ENCODE measurements at regions not wholly inside any gene's neighbourhood (a gene's known extent, or its start where the extent isn't known, plus 50 kb on each side); places are given as distances from the start of the nearest gene placed in this dataset.

GRCh38 chr14:80133457-80133856 is 77.8 kb downstream of the DIO2 start:
- ChIA-PET POLR2A (no interaction called here), CTCF (interaction anchor here (1.3 kb wide), 1 partner anchor 19 kb away, joined by 3 read pairs; no protein-coding TSS in a partner anchor)
- Mint-ChIP-seq H3K4me1 (ENCODE audit: insufficient read depth, unreplicated experiment) (no peaks in the 10 kb centered on the region), H3K4me3 (ENCODE audit: unreplicated experiment) (no peak overlapping the region), H3K36me3 (ENCODE audit: insufficient read depth, unreplicated experiment) (no peaks in the 10 kb centered on the region), H3K27ac (ENCODE audit: low read depth, unreplicated experiment) (no peak overlapping the region), H3K27me3 (ENCODE audit: insufficient read depth, unreplicated experiment) (no peaks in the 10 kb centered on the region), H3K9me3 (ENCODE audit: unreplicated experiment) (peaks cover 7% of the 10 kb centered on the region)
- intact Hi-C loops (cut with micrococcal nuclease): no loop called here
- TF ChIP-seq CTCF (IDR thresholded peaks at IDR 0.05; ENCODE audit: unreplicated experiment): no peak
- no peak for DNase-seq (ENCODE audit: unreplicated experiment)
- no TSS peak for BruUV-seq (replicated peaks)

- no peaks in the 10 kb centered on the region for H3K36me3 Mint-ChIP-seq (ENCODE audit: insufficient read depth, unreplicated experiment)
- no peaks in the 10 kb centered on the region for H3K9me3 Mint-ChIP-seq (ENCODE audit: unreplicated experiment)
- intact Hi-C loops (cut with micrococcal nuclease): no loop called here
- ChIA-PET POLR2A (no interaction called here), CTCF (no interaction called here)
- no peak for DNase-seq (ENCODE audit: unreplicated experiment)
- no peaks in the 10 kb centered on the region for H3K4me1 Mint-ChIP-seq (ENCODE audit: insufficient read depth, unreplicated experiment)
- BruUV-seq (replicated peaks): no TSS peak
- H3K27ac Mint-ChIP-seq (ENCODE audit: low read depth, unreplicated experiment): no peak overlapping the region
- TF ChIP-seq CTCF (IDR thresholded peaks at IDR 0.05; ENCODE audit: unreplicated experiment): no peak
- no peaks in the 10 kb centered on the region for H3K27me3 Mint-ChIP-seq (ENCODE audit: insufficient read depth, unreplicated experiment)
- H3K4me3 Mint-ChIP-seq (ENCODE audit: unreplicated experiment): no peak overlapping the region
Observed at GRCh38 chr14:80127466-80127865, 83.8 kb downstream of the DIO2 start.

- H3K27ac Mint-ChIP-seq (ENCODE audit: low read depth, unreplicated experiment): no peak overlapping the region
- intact Hi-C loops (cut with micrococcal nuclease): no loop called here
- no peak overlapping the region for H3K4me3 Mint-ChIP-seq (ENCODE audit: unreplicated experiment)
- CTCF ChIA-PET: interaction anchor here (0.6 kb wide), 1 partner anchor 14 kb away, joined by 4 read pairs; no protein-coding TSS in a partner anchor
- no peak for TF ChIP-seq CTCF (IDR thresholded peaks at IDR 0.05; ENCODE audit: unreplicated experiment)
- POLR2A ChIA-PET: interaction anchor here (1.1 kb wide), 1 partner anchor 12 kb away, joined by 3 read pairs; no protein-coding TSS in a partner anchor
- DNase-seq (ENCODE audit: unreplicated experiment): no peak
- no peaks in the 10 kb centered on the region for H3K36me3 Mint-ChIP-seq (ENCODE audit: insufficient read depth, unreplicated experiment)
- H3K4me1 Mint-ChIP-seq (ENCODE audit: insufficient read depth, unreplicated experiment): no peaks in the 10 kb centered on the region
- H3K9me3 Mint-ChIP-seq (ENCODE audit: unreplicated experiment): peaks cover 12% of the 10 kb centered on the region
- no TSS peak for BruUV-seq (replicated peaks)
- H3K27me3 Mint-ChIP-seq (ENCODE audit: insufficient read depth, unreplicated experiment): no peaks in the 10 kb centered on the region
Observed at GRCh38 chr14:80124794-80125193, 86.5 kb downstream of the DIO2 start.

- H3K27me3 Mint-ChIP-seq (ENCODE audit: insufficient read depth, unreplicated experiment): no peaks in the 10 kb centered on the region
- intact Hi-C loops (cut with micrococcal nuclease): no loop called here
- H3K4me1 Mint-ChIP-seq (ENCODE audit: insufficient read depth, unreplicated experiment): no peaks in the 10 kb centered on the region
- no peak for DNase-seq (ENCODE audit: unreplicated experiment)
- POLR2A ChIA-PET: no interaction called here
- H3K36me3 Mint-ChIP-seq (ENCODE audit: insufficient read depth, unreplicated experiment): no peaks in the 10 kb centered on the region
- peaks cover 12% of the 10 kb centered on the region for H3K9me3 Mint-ChIP-seq (ENCODE audit: unreplicated experiment)
- no peak for TF ChIP-seq CTCF (IDR thresholded peaks at IDR 0.05; ENCODE audit: unreplicated experiment)
- H3K27ac Mint-ChIP-seq (ENCODE audit: low read depth, unreplicated experiment): no peak overlapping the region
- H3K4me3 Mint-ChIP-seq (ENCODE audit: unreplicated experiment): no peak overlapping the region
- no TSS peak for BruUV-seq (replicated peaks)
- CTCF ChIA-PET: interaction anchor here (0.5 to 1.4 kb wide), 2 partner anchors 34 to 1163 kb away, joined by 3 read pairs; no protein-coding TSS in a partner anchor
Observed at GRCh38 chr14:80117876-80118275, 93.4 kb downstream of the DIO2 start.

Data from MCF 10A (cell line).